GM18909 (cell line): ENCODE measurements at regions not wholly inside any gene's neighbourhood (a gene's known extent, or its start where the extent isn't known, plus 50 kb on each side); places are given as distances from the start of the nearest gene placed in this dataset.
"Not testable (repeated sequence)": the region's sequence is repeated elsewhere in the genome, so short reads cannot be mapped to it uniquely, and the experiment has no call there.

Source experiments
- ATAC-seq: cut with Tn5 transposase; IDR thresholded peaks from one replicate; pipeline ENCODE4 v1.9.1; 2021; ENCODE audit warnings: mild to moderate bottlenecking; ENCODE audit not compliant: unreplicated experiment, poor library complexity

DNA sequence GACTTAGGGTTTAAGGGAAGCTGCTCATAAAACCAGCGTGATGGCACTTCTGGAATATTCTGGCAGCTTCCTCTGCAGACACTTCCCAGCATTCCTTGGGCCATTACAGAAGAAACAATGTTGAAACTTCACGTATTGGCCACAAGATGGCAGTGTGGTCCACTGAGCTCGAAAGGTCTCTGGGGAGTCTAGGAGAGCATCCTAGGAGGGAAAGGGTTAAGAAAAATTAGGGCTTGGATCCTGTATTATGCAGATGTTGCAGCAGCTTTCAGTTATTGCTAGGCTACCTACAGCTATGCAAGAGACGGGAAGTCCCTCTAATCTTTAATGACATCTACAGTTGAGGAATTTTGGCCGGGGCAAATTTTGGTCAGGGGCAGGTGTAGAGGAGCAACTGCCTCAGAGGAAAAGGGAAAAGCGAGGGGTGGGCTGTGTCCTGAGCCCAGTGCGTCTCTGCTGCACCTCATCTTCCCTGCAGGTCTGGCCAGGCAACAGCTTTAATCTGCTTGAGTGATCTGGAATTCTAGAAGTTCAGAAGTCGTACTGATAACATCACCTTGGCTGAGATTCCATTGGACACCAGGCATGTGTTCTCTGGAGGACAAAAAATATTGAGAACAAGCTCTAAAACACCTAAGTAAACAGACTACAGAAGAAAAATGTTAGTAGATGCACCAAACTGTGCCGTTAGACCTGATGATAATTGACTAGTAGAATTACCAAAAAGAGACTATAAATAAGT is 220.8 kb upstream of the PRSS58 start:
- ATAC-seq: peak; percentile 74

DNA sequence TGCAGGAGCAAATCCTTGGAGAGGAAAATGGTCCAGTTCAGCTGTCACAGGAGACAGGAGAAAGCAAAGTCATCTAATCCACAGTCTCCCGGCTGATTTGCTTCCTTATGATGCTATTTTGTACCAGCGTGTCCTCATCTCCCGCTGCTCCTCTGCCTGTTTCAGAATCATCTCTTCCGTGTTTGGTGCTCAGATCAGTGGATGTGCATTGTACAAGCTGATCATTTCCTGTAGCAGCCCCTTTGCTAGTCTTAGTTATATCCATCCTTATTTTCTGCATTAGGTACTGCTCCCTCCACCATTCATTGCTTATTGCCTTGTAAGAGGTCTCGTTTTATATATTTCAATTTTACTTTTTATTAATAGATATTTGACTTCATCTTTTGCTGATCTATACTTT is 219.9 kb upstream of the PRSS58 start:
- ATAC-seq: not testable (repeated sequence)

DNA sequence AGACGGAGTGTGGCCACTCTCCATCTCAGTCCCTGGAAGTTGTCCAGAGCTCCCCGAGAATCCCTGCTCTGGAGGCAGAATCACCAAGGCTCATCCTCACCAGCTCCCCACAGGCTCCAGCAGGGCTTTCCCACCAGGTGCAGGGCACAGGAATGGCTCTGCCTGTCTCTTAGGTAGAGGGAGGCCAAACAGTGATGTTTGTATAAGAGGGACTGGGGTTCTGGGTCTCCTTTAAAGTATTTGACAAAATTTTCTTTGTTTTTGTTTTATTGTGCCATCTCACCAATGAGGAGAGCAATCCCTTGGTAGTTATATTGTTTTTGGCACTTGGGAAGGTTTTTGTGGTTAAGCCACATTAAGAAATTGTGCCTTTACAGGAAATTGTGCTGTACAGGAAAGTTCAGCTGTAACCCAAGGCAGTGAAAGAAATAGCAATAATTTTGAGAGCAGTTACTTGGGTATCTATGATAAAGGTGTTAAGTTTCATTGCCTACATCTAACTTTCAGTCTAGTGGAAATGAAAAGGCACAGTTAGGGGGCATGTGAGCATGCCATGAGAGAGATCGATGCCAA is 219.3 kb upstream of the PRSS58 start:
- no peak for ATAC-seq

DNA sequence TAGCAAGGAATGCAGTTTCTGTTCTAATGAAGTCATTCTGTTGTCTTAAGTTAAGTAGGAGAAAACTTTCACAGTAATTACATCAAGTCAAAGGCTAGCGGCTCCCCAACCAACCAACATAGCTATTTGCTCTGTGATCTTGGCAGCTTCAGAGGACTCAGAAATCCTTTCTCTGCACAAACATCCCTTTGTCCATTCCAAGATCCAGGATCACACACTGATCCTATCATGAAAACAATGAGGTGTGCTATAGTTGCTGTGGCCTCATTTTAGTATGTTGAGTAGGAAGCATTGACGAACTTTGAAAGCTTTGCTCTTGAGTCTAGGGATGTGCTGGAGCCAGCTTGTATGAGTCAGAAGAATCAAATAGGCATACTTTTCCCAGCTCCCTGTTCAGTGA is 218.2 kb upstream of the PRSS58 start:
- no peak for ATAC-seq

DNA sequence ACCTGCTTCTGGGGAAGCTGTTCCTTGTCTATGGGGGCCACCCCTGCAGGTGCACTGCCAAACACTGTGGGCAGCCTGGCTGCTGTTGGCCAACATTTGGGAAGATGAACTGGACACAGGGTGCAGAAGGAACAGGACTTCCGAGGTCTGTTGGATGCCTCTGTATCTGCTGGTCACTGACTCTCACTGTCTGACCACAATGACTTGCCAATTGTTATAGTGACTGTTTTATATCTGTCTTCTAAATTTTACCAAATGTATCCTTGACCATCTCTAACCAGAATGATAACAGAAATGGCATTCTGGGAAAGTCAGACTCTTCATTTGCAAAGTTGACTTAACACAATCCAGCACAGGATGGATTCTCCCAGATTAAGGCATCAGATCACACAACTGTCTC is 214.0 kb upstream of the PRSS58 start:
- ATAC-seq: no peak

DNA sequence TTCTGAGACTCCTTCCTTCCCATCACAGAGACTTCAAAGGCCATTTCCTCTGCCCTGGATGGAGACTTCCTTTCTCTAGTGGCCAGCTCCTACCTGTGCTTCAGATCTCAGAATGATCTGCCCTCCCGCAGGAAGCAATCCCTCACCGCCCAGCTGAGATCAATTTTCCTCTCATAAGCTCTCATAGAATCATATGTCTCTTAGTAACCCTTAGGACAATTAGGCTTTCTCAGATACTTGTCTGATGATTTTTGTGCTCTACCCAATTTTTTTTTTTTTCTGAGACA is 212.6 kb upstream of the PRSS58 start:
- no peak for ATAC-seq

DNA sequence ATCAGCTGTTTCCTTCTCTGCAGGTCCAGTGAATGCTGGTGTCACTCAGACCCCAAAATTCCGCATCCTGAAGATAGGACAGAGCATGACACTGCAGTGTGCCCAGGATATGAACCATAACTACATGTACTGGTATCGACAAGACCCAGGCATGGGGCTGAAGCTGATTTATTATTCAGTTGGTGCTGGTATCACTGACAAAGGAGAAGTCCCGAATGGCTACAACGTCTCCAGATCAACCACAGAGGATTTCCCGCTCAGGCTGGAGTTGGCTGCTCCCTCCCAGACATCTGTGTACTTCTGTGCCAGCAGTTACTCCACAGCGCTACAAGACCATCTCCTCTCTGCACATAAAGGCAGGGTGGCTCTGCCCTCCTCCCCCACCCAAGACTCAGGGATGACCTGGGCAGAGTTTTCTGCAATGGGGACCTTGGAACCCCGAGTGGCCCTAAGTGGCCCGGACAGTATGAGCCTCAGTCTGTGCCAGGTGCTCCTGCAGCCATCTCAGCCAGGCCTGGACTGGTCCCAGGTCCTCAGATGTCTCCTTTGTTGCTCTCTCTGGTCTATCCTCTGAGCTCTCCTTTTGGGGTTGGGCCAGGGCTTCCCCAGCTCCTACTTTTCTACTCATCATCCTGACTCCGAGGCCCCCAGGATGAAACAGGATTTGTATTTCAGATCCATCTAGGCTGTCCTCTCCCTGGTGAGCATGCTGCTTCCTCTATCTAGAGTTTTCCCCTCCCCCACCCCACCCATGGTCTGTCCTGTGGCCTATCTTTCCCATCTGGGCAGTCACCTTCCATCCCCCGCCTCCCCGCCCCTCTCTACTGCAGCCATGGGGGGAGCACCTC is 212.1 kb upstream of the PRSS58 start:
- no peak for ATAC-seq

DNA sequence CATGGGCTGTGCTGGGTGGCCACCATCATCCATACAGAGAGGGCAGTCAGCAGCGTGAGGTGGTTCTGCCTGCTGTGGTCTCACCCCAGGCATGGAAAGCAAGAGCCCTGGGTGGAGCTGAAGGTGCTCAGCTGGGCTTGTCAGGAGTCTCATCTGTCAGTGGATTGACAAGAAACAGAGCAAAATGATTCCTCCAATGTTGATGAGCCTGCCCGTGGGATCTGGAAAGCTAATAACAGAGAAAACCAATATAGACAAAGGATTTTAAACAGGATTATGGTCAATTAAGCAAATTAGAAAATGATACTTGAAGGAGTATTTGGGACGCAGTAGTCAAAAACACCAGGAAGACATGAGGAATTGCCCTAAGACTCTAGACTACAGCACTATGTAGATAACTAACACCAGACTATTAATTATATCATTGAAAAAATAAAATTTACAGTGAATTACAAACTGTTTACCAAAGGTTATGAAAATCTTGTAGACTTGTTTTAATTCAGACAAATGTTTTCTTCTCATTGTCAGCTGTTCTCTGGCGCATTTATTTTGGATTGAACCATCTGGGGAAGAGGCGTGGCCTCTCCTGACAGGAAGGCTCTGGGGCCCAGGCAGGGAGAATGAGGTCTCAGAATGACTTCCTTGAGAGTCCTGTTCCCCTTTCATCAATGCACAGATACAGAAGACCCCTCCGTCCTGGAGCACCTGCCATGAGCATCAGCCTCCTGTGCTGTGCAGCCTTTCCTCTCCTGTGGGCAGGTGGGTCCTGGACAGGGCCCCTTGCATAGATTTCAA is 211.2 kb upstream of the PRSS58 start:
- no peak for ATAC-seq

DNA sequence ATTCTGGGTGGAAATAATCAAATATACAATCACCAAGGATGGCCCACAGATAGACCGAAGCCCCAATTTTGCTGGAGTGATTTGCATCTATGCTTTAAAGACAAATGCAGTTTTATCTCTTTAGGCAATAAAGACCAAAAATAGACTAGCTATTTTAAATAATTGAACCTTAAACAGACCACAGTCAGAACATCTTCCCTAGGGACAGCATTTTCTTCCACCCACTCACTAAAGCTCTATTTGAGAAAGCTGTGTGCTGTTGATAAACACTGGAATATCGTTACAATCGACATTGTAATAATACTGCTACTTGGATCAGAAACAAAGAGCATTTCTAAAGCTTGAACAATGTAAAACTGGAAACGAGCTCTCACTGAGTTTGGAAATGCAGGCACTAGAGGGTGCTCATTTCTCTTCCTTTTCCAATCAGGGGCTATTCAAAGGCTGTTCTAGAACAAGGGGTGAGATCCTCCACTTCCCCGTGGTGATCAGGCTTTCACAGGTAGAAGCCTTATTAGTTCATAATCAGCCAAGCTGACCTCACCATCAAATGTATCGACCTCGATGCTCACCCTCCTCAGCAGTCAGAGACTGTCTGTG is 209.3 kb upstream of the PRSS58 start:
- not testable (repeated sequence) for ATAC-seq

DNA sequence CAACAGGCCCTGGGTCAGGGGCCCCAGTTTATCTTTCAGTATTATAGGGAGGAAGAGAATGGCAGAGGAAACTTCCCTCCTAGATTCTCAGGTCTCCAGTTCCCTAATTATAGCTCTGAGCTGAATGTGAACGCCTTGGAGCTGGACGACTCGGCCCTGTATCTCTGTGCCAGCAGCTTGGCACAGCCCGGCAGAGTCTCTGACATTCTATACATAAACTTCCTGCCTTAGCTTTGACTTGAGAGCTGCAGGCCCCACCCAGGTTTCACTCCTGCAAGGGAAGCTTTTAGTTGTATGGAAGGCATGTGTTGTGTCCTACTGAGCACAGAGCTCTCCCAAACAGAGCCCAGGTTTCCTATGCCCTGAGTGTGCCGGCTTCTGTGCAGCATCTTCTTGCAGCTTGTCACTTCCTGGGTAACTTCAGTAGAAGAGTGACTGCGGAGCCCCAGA is 205.6 kb upstream of the PRSS58 start:
- ATAC-seq: peak; percentile 58

DNA sequence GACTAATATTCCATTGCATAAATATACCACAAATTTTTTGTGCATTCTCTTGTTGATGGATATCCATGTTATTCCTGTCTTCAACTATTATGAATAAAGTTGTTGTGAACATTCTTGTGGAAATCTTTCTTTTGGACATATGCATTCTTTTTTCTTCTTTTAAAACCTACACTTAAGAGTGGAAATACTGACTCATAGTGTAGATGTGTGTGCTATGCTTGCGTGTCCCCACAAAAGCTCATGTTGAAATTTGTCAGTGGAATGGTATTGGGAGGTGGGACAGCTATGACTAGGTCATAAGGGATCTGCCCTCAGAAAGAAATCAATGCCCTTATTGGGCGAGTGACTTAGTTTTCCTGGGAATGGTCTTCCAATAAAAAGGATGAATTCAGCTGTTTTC is 203.6 kb upstream of the PRSS58 start:
- no peak for ATAC-seq

DNA sequence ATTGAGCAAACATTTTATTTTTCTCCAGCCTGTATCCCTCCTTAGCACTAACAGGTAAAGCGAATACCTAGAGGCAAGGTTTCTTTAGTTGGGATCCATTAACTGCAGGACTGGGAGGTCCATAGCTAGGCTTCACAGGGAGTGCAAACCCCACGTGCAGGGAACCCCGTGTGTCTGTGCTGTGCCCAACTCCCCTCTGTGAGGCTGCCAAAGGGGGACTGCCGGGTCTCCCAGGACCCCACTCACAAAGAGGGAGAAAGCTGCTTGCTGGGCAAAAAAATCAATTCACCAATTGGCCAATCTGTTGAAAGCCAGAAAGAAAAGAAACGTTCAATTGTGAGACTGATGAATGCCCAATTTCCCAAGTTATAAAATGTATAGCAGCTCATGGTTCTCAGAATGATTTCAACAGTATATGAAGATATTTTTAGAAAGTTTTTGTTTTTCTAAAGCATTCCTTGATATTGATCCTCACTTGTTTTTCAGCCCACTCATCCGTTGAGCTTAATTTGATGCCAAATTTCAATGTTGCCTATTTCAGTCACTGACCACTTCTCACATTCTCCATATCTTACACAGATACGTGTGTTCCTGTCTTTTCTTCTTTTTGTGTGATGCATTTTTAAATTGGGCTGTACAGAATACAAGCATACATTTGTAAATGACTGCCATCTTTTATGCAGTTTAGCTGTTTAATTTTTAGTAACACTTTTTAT is 202.7 kb upstream of the PRSS58 start:
- ATAC-seq: no peak

DNA sequence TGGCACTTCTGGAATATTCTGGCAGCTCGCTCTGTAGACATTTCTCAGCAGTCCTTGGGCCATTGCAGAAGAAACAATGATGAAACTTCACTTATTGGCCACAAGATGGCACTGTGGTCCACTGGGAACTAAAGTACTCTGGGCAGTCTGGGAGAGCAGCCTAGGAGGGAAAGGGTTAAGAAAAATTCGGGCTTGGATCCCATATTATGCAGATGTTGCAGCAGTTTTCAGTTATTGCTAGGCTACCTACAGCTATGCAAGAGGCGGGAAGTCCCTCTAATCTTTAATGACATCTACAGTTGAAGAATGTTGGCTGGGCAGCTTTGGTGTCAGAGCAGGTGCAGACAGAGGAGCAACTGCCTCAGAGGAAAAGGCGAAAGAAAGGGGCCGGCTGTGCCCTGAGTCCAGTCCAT is 201.7 kb upstream of the PRSS58 start:
- peak; percentile 78 for ATAC-seq

DNA sequence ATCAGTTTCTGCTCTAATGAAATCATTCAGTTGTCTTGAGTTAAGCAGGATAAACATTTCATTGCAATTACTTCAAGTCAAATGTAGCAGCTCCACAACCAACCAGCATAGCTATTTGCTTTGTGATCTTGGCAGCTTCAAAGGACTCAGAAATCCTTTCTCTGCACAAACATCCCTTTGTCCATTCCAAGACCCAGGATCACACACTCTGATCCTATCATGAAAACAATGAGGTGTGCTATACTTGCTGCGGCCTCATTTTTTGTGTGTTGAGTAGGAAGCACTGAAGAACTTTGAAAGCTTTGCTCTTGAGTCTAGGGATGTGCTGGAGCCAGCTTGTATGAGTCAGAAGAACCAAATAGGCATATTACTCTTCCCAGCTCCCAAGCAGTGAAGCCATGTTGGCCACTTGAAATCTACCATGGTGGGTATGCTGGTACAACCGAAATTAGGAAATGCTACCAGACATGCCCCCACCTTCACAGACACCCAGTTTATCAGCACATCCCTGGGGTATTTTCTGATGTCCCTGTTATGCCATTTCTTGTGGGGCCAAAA is 199.4 kb upstream of the PRSS58 start:
- no peak for ATAC-seq

DNA sequence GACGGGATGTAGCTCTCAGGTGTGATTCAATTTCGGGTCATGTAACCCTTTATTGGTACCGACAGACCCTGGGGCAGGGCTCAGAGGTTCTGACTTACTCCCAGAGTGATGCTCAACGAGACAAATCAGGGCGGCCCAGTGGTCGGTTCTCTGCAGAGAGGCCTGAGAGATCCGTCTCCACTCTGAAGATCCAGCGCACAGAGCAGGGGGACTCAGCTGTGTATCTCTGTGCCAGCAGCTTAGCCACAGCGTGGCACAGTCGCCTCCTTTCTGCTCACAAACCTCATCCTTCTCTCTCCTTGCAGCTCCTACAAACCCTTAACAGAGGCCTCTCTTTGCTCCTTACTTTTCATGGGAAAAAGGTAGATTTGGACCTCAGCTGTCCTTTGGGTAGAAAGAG is 197.5 kb upstream of the PRSS58 start:
- ATAC-seq: no peak

DNA sequence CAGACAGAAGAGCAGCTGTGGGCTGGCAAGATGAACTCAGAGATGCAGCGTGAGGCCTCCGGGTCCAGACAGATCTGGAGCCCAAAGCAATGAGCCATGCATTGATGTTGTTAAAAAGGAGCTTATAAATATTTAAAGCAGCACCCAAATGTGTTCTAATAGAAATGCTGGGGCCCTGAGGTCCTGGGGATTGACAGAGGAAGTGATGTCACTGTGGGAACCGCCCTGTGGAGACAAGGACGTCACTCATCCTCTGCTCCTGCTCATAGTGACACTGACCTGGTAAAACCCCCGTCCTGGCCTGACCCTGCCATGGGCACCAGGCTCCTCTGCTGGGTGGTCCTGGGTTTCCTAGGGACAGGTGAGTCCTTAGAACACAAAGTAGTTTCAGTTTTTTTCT is 197.0 kb upstream of the PRSS58 start:
- ATAC-seq: no peak

DNA sequence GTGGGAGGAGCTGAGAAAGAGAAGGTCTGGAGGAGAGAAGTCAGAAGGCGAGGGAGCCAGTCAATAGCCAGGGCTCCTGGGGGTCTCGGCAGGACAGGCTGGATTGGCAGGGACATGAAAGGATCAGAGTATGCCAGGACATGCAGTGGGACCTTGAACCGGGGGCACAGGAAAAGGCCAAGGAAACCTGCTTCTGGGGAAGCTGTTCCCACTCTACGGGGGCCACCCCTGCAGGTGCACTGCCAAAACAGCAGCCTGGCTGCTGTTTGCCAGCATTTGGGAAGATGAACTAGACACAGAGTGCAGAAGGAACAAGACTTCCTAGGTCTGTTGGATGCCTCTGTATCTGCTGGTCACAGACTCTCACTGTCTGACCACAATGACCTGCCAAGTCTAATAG is 194.9 kb upstream of the PRSS58 start:
- ATAC-seq: no peak

DNA sequence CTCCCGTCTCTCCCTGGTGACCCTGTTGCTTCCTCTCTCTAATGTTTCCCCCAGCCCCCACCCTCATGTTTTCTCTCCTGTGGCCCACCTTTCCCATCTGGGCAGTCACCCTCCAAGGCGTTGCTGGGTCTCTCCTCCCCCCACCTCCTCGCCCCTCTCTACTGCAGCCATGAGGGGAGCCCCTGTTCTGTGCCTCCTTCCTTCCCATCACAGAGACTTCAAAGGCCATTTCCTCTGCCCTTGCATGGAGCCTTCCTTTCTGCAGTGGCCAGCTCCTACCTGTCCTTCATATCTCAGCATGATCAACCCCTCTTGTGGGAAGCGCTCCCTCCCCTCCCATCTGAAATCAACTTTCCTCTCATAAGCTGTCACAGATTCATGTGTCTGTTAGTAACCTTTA is 194.0 kb upstream of the PRSS58 start:
- no peak for ATAC-seq

DNA sequence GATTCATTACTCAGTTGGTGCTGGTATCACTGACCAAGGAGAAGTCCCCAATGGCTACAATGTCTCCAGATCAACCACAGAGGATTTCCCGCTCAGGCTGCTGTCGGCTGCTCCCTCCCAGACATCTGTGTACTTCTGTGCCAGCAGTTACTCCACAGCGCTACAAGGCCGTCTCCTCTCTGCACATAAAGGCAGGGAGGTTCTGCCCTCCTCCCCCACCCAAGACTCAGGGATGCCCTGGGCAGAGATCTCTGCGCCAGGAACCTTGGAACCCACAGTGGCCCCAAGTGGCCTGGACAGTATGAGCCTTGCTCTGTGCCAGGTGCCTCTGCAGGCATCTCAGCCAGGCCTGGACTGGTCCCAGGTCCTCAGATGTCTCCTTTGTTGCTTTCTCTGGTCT is 193.4 kb upstream of the PRSS58 start:
- no peak for ATAC-seq
